Sigmoid colon (tissue), 4 donors: ENCODE measurements at regions not wholly inside any gene's neighbourhood (a gene's known extent, or its start where the extent isn't known, plus 50 kb on each side); places are given as distances from the start of the nearest gene placed in this dataset.

ENCODE experiments used
- EP300 ChIP-seq, 4 donors: sonication (generic); formaldehyde crosslinking; IDR thresholded peaks; one replicate each; pipeline ENCODE4 v1.6.1; 2017; ENCODE audit warnings: antibody characterized with exemption in 4 of 4
- POLR2AphosphoS5 ChIP-seq, 4 donors: sonication (generic); formaldehyde crosslinking; IDR thresholded peaks; one replicate each; pipeline ENCODE4 v1.6.1; 2017; ENCODE audit warnings: antibody characterized with exemption in 4 of 4

DNA sequence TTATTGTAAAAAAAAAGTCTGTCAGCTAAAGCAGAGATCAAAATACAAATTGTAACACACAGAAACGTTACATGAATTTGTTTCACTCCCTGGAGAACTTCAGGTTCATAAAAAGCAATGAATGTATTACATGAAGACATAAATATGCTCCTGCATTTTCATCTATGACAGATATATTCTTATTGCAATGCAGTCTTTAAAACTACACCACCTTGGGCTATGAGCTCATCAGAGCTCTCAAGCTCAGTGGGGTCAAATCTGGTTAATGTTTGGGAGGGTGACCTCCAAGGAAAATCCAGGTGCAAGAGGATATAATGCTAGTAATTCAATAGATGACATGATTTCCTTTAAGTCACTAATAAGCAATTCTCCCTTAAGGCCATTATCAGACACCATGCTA, 606.8 kb downstream of the EPHA3 start:
- TF ChIP-seq EP300 (IDR thresholded peaks at IDR 0.05) (no peak), POLR2AphosphoS5 (IDR thresholded peaks at IDR 0.05) (no peak)
